Kidney (tissue), 13 donors: ENCODE measurements at regions not wholly inside any gene's neighbourhood (a gene's known extent, or its start where the extent isn't known, plus 50 kb on each side); places are given as distances from the start of the nearest gene placed in this dataset.

Experiments used
- DNase-seq, 5 donors: peaks; one replicate each; pipeline ENCODE4 v3.0.0-alpha.2; 2013 to 2020
- FAIRE-seq: peaks from 2 replicates; lab custom pipeline; 2012; peaks lifted over from hg19 to GRCh38; lab: Jason Lieb, UNC
- H3K27ac ChIP-seq, 2 donors: one replicate each; pipeline ENCODE4 v1.7.0; 2013; ENCODE audit warnings: low read depth in 2 of 2, low read length in 2 of 2, inconsistent platforms in 1 of 2
- H3K27me3 ChIP-seq: one replicate; pipeline ENCODE4 v1.7.1; 2013; ENCODE audit warnings: low read length, inconsistent platforms; ENCODE audit not compliant: control insufficient read depth, insufficient read depth
- H3K36me3 ChIP-seq, 3 donors: one replicate each; pipeline versions ENCODE4 v1.7.0 to v1.7.1; 2013; ENCODE audit warnings: low read length in 3 of 3, control low read depth in 1 of 3, inconsistent platforms in 1 of 3; ENCODE audit not compliant: insufficient read depth in 3 of 3, control insufficient read depth in 2 of 3
- H3K4me1 ChIP-seq, 3 donors: one replicate each; pipeline versions ENCODE4 v1.7.0 to v1.7.1; 2013; ENCODE audit warnings: low read length in 3 of 3, inconsistent platforms in 1 of 3, low read depth in 1 of 3; ENCODE audit not compliant: control insufficient read depth in 2 of 3, insufficient read depth in 2 of 3
- H3K4me3 ChIP-seq, 3 donors: one replicate each; pipeline versions ENCODE4 v1.7.0 to v1.8.1; 2013; ENCODE audit warnings: low read length in 3 of 3, control low read depth in 1 of 3, inconsistent platforms in 1 of 3
- H3K9ac ChIP-seq, 3 donors: one replicate each; pipeline versions ENCODE4 v1.7.0 to v1.7.1; 2013; ENCODE audit warnings: low read length in 3 of 3, control low read depth in 1 of 3, inconsistent platforms in 1 of 3
- H3K9me3 ChIP-seq, 3 donors: one replicate each; pipeline versions ENCODE4 v1.7.0 to v1.7.1; 2013; ENCODE audit warnings: low read length in 3 of 3, control low read depth in 1 of 3, inconsistent platforms in 1 of 3; ENCODE audit not compliant: control insufficient read depth in 2 of 3, insufficient read depth in 1 of 3
- CTCF ChIP-seq: IDR thresholded peaks from 3 replicates; pipeline ENCODE4 v1.5.1; 2012; ENCODE audit warnings: mild to moderate bottlenecking, moderate library complexity, borderline replicate concordance; ENCODE audit not compliant: insufficient read depth; ENCODE audit errors: extremely low read depth
- intact Hi-C: fragments of 100-400 bp; cut with DNase I; formaldehyde crosslinking; loops from one replicate; pipeline ENCODE4 v1.11.1; 2022
- donor health status: control.
- donor health status: control.
- donor health status: control.
- donor health status: control.
- donor health status: control.
- donor health status: DM: yes; HTN: yes; CAD: no.
- donor health status: Normal renal cell carcinoma (clear cell type).

DNA sequence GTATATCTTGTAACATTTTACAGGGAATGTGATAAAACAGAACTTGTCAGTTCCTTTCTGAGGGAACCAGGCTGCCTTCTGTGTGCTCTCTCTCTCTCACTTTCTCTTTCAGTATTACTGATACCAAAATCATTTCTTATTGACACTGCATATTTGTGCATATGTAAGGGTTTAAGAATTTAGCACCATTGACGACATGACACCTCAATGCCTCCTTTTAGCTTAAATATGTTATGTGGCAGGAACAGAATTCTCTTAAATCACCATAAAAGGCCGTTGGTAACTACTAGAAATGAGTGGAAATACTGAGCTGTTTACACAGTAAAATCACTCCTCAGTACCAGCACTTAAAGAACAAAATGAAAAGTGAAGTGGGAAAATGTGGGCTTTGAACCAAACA is 457.7 kb upstream of the SYT1 start:
- no peak overlapping the region for H3K27ac ChIP-seq
- no peak overlapping the region for H3K9ac ChIP-seq
- no peaks in the 10 kb centered on the region for H3K36me3 ChIP-seq
- no peak for DNase-seq
- no peak overlapping the region for H3K4me3 ChIP-seq
- no peaks in the 10 kb centered on the region for H3K9me3 ChIP-seq
- H3K4me1 ChIP-seq: no peaks in the 10 kb centered on the region
- no peaks in the 10 kb centered on the region for H3K27me3 ChIP-seq
- FAIRE-seq: no peak
- no peak for TF ChIP-seq CTCF
- intact Hi-C loops: no loop called here

- Histone ChIP-seq H3K9ac (no peak overlapping the region), H3K4me3 (no peak overlapping the region), H3K27me3 (no peaks in the 10 kb centered on the region), H3K36me3 (no peaks in the 10 kb centered on the region), H3K4me1 (no peaks in the 10 kb centered on the region), H3K9me3 (no peaks in the 10 kb centered on the region), H3K27ac (no peak overlapping the region)
- DNase-seq: no peak
- FAIRE-seq: no peak
- intact Hi-C loops: no loop called here
- TF ChIP-seq CTCF: no peak
These were observed 456.9 kb upstream of the SYT1 start for GRCh38 chr12:78407722-78408121.

- Histone ChIP-seq H3K4me1 (no peaks in the 10 kb centered on the region), H3K27ac (no peak overlapping the region), H3K9me3 (no peaks in the 10 kb centered on the region), H3K9ac (no peak overlapping the region), H3K36me3 (no peaks in the 10 kb centered on the region), H3K4me3 (no peak overlapping the region), H3K27me3 (no peaks in the 10 kb centered on the region)
- no peak for TF ChIP-seq CTCF
- DNase-seq (no peak), FAIRE-seq (no peak)
- intact Hi-C loops: no loop called here
These were observed 450.5 kb upstream of the SYT1 start for GRCh38 chr12:78414071-78414470.

DNA sequence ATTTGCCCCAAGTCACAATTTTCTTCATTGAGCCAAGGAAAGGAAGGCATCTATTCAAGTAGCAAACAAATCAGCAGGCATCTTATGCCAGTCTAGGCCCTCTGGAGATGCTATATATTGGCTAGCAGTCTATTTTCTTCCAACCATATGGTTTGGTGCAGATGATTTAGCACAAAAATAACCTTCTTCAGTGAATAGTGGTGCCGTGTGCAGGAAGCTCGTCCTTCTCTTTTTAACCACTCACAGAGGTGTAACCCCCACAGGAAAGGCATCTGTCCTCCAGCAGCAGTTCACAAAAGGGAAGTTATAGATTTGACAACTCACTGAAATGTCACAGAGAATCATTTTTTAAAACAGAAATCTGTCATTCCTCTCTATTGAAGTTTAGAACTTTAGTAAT is 445.7 kb upstream of the SYT1 start:
- no peak overlapping the region for H3K9ac ChIP-seq
- FAIRE-seq (no peak), DNase-seq (no peak)
- TF ChIP-seq CTCF: no peak
- H3K9me3 ChIP-seq: no peaks in the 10 kb centered on the region
- H3K27me3 ChIP-seq: no peaks in the 10 kb centered on the region
- no peak overlapping the region for H3K27ac ChIP-seq
- H3K4me3 ChIP-seq: no peak overlapping the region
- intact Hi-C loops: no loop called here
- H3K4me1 ChIP-seq: no peaks in the 10 kb centered on the region
- H3K36me3 ChIP-seq: no peaks in the 10 kb centered on the region
